Spleen (tissue), 7 donors: ENCODE measurements at regions not wholly inside any gene's neighbourhood (a gene's known extent, or its start where the extent isn't known, plus 50 kb on each side); places are given as distances from the start of the nearest gene placed in this dataset.

Experiments used
- CTCF ChIP-seq, 11 experiments: fragments of 200-600 bp in 7 of 11; fragments of 450-650 bp in 4 of 11; sonication (generic) in 4 of 11; IDR thresholded peaks in 8 of 11; conservative IDR thresholded peaks in 3 of 11; 1 replicate in 7 of 11; 2 replicates in 4 of 11; pipeline versions ENCODE4 v1.4.0 to v1.8.0; 2016 to 2021; ENCODE audit warnings: antibody characterized with exemption in 11 of 11, inconsistent platforms in 4 of 11, mild to moderate bottlenecking in 1 of 11
- POLR2AphosphoS5 ChIP-seq, 3 donors: sonication (generic); formaldehyde crosslinking; IDR thresholded peaks; one replicate each; pipeline ENCODE4 v1.5.1; 2017; ENCODE audit warnings: antibody characterized with exemption in 3 of 3
- donor health status: DM: no; HTN: no; CAD: no; lungs with moderate emphysema.
- donor health status: DM: no; HTN: no; CAD: no.
- donor health status: DM: no; HTN: no; CAD: no.

DNA sequence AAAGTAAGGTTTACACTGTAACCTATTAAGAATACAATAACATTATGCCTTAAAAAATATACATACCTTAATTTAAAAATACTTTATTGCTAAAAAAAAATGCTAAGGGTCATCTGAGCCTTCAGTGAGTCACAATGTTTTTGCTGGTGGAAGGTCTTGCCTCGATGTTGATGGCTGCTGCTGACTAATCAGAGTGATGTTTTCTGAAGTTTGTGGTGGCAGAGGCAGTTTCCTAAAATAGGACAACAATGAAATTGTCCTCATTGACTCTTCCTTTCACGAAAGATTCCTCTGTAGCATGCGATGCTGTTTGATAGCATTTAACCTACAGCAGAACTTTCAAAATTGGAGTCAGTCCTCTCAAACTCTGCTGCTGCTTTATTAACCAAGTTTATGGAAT is 97.6 kb downstream of the FAT3 start:
- TF ChIP-seq CTCF (IDR thresholded peaks at IDR 0.05 in 8 of 11, conservative IDR thresholded peaks at IDR 0.05 in 3 of 11) (no peak), POLR2AphosphoS5 (IDR thresholded peaks at IDR 0.05) (no peak)
